ENCODE measurements at regions not wholly inside any gene's neighbourhood (a gene's known extent, or its start where the extent isn't known, plus 50 kb on each side); places are given as distances from the start of the nearest gene placed in this dataset.

DNA sequence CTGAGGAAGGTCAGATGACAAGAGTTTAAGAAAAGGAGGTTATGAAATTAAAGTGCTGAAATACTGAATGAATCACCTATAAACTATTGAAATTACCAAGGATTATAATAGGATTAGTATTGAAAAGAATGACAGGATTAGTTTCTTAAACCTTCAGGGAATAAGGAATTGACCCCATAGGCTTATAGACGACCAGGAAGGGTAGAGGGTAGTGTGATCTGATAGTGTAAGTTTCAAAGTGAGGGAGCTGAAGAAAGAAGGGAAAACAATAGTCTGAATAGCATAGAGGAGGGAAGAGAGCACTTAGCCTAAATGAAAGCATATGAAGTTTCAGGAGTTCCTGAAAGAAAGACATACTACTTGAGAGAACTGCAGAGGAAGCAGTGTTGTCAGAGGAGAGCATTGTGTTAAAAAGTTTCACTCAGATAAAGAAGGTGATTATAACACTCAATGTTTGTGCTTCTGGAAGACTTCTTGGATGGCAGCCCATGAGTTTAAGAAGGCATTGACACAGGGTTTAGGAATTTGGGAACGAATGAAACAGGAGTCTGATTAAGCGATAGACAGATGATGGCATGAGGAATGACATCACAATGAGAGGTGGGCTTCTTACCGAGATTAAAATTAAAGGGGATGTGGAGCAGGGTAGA is 557.9 kb upstream of the GRAMD2B start:
- H3K27ac ChIP-seq = no peak overlapping the region
- no peak for TF ChIP-seq CTCF (conservative IDR thresholded peaks at IDR 0.05)

DNA sequence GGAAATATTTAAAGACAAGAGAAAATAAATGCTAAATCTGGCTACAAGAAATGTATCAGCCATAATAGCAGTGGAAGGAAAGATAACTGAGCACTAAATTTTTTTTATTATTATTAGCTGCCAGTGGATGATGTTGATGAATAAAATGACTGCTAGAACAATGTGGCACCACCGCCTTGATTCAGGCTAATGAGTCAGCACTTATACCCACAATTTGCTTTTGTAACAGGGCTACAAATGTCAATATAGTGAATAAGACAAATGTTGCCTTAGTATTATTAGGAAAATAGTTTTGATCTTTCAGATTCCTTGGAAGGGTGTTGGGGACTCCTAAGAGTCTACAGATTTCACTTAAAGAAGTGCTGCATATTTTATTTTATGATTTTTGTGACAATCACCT is 555.2 kb upstream of the GRAMD2B start:
- no peak for TF ChIP-seq CTCF (conservative IDR thresholded peaks at IDR 0.05)
- no peak overlapping the region for H3K27ac ChIP-seq

DNA sequence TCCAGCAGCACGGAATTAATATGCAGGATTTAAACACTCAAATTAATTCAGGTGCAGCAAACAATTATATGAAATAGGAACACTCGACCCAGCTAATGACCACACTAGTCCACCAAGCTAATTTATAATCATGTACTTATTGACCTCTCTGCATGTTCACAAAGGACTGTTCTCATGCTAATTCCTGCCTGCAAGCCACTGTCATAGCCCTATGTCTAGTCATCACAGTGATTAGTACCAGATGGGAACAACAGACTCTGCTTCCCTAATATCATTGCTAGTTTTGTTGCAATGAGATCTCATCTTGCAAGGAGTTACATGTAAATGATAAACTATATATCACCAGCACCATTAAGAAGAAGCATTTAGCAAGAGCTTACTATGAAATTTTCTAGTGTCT is 553.0 kb upstream of the GRAMD2B start:
- no peak for TF ChIP-seq CTCF (conservative IDR thresholded peaks at IDR 0.05)
- H3K27ac ChIP-seq = no peak overlapping the region

GRCh38 chr5:125874057-125874456 is 549.2 kb upstream of the GRAMD2B start:
- TF ChIP-seq CTCF (conservative IDR thresholded peaks at IDR 0.05) = no peak
- no peak overlapping the region for H3K27ac ChIP-seq

DNA sequence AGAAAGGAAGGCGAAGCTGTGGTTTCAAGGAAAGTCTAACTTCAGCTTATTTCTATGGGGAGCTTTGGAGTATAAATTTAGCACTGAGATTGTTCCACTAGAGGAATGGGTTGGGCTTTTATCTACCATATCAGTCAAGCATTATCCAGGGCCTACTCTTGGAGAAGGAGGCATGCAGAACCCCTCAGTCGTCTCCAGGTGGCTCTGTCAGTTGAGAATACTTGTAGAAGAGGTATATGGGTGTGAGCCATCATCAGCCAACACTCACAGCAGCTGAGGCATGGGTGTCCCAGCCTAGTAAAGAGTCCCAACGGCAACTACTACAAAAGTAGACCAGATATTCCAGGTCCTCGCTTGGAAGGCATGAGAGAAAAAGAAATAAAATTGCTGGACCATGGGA is 548.5 kb upstream of the GRAMD2B start:
- TF ChIP-seq CTCF (conservative IDR thresholded peaks at IDR 0.05) = no peak
- no peak overlapping the region for H3K27ac ChIP-seq

GRCh38 chr5:125877248-125877647 is 546.0 kb upstream of the GRAMD2B start:
- TF ChIP-seq CTCF (conservative IDR thresholded peaks at IDR 0.05) = no peak
- no peak overlapping the region for H3K27ac ChIP-seq

GRCh38 chr5:125882061-125882460 is 541.1 kb upstream of the GRAMD2B start:
- no peak for TF ChIP-seq CTCF (conservative IDR thresholded peaks at IDR 0.05)
- no peak overlapping the region for H3K27ac ChIP-seq

Data from VCaP (cell line).